DND-41 (cell line): ENCODE measurements at regions not wholly inside any gene's neighbourhood (a gene's known extent, or its start where the extent isn't known, plus 50 kb on each side); places are given as distances from the start of the nearest gene placed in this dataset.

Experiments used
- ATAC-seq: fragments of 200-7000 bp; cut with Tn5 transposase; 3 replicates; pipeline ENCODE4 v1.9.1; 2021; ENCODE audit warnings: low read depth; ENCODE audit not compliant: insufficient read depth
- DNase-seq: peaks from one replicate; pipeline ENCODE4 v3.0.0-alpha.2; 2020
- H2AFZ ChIP-seq: 2 replicates; pipeline ENCODE4 v1.6.0; 2012; ENCODE audit warnings: low read depth, low read length
- H3K27ac ChIP-seq: 2 replicates; pipeline ENCODE4 v1.5.1; 2012; ENCODE audit warnings: low read length, inconsistent platforms
- H3K27me3 ChIP-seq: fragments of 200-600 bp; sonication (generic); 2 replicates; pipeline ENCODE4 v1.6.0; 2012; ENCODE audit warnings: low read length, mild to moderate bottlenecking, inconsistent platforms; ENCODE audit not compliant: insufficient read depth, poor library complexity
- H3K36me3 ChIP-seq: 2 replicates; pipeline ENCODE4 v1.5.1; 2012; ENCODE audit warnings: low read length, inconsistent platforms; ENCODE audit not compliant: insufficient read depth
- H3K4me1 ChIP-seq: 2 replicates; pipeline ENCODE4 v1.5.1; 2012; ENCODE audit warnings: mild to moderate bottlenecking, low read length; ENCODE audit not compliant: insufficient read depth
- H3K4me2 ChIP-seq: 2 replicates; pipeline ENCODE4 v1.6.0; 2012; ENCODE audit warnings: mild to moderate bottlenecking, moderate library complexity, low read length, inconsistent platforms; ENCODE audit not compliant: insufficient read depth
- H3K4me3 ChIP-seq, 2 experiments: fragments of 200-600 bp in 1 of 2; shearing (Covaris generic) in 1 of 2; 2 replicates each; pipeline ENCODE4 v1.5.1; 2012 to 2016; ENCODE audit warnings: inconsistent platforms in 2 of 2, low read length in 2 of 2, mild to moderate bottlenecking in 2 of 2, low read depth in 1 of 2, moderate library complexity in 1 of 2
- H3K79me2 ChIP-seq: 2 replicates; pipeline ENCODE4 v1.6.0; 2012; ENCODE audit warnings: low read length, inconsistent platforms; ENCODE audit not compliant: insufficient read depth
- H3K9ac ChIP-seq: 2 replicates; pipeline ENCODE4 v1.6.0; 2012; ENCODE audit warnings: low read depth, mild to moderate bottlenecking, inconsistent platforms, low read length, moderate library complexity
- H3K9me3 ChIP-seq: 2 replicates; pipeline ENCODE4 v1.5.1; 2012; ENCODE audit warnings: low read length, moderate library complexity, mild to moderate bottlenecking, inconsistent platforms; ENCODE audit not compliant: insufficient read depth, severe bottlenecking
- H4K20me1 ChIP-seq: 2 replicates; pipeline ENCODE4 v1.6.0; 2012; ENCODE audit warnings: low read length; ENCODE audit not compliant: insufficient read depth
- CTCF ChIP-seq: IDR thresholded peaks from 2 replicates; pipeline ENCODE4 v1.5.1; 2012; ENCODE audit warnings: borderline replicate concordance, low read length, moderate library complexity, mild to moderate bottlenecking; ENCODE audit not compliant: poor library complexity, severe bottlenecking; ENCODE audit errors: extremely low read depth
- EZH2 ChIP-seq: IDR thresholded peaks from 3 replicates; pipeline ENCODE4 v1.6.1; 2012; ENCODE audit warnings: borderline replicate concordance, low read depth, mild to moderate bottlenecking, moderate library complexity, low read length, inconsistent platforms; ENCODE audit not compliant: severe bottlenecking

GRCh38 chr15:92724144-92724543, 68.6 kb upstream of the FAM174B start:
- H3K27ac ChIP-seq: no peak overlapping the region
- TF ChIP-seq EZH2 (no peak), CTCF (no peak)
- no peak overlapping the region for H3K9ac ChIP-seq
- peak; percentile 82 for ATAC-seq
- H3K4me2 ChIP-seq: no peak overlapping the region
- H3K36me3 ChIP-seq: no peaks in the 10 kb centered on the region
- H3K27me3 ChIP-seq: no peaks in the 10 kb centered on the region
- no peaks in the 10 kb centered on the region for H3K9me3 ChIP-seq
- no peaks in the 10 kb centered on the region for H4K20me1 ChIP-seq
- H3K4me3 ChIP-seq: no peak overlapping the region
- DNase-seq: peak; percentile 43
- no peaks in the 10 kb centered on the region for H3K79me2 ChIP-seq
- no peak overlapping the region for H2AFZ ChIP-seq
- H3K4me1 ChIP-seq: peaks cover 6% of the 10 kb centered on the region

GRCh38 chr15:92725171-92725570, 69.6 kb upstream of the FAM174B start:
- Histone ChIP-seq H3K4me2 (no peak overlapping the region), H2AFZ (no peak overlapping the region), H3K36me3 (no peaks in the 10 kb centered on the region), H3K79me2 (no peaks in the 10 kb centered on the region), H3K9me3 (no peaks in the 10 kb centered on the region), H3K4me3 (no peak overlapping the region), H3K27me3 (no peaks in the 10 kb centered on the region), H3K4me1 (peaks cover 6% of the 10 kb centered on the region), H3K9ac (no peak overlapping the region), H4K20me1 (no peaks in the 10 kb centered on the region), H3K27ac (no peak overlapping the region)
- no peak for TF ChIP-seq CTCF
- TF ChIP-seq EZH2: no peak
- DNase-seq (no peak), ATAC-seq (no peak)

GRCh38 chr15:92728266-92728665, 72.7 kb upstream of the FAM174B start:
- Histone ChIP-seq H3K27me3 (no peaks in the 10 kb centered on the region), H4K20me1 (no peaks in the 10 kb centered on the region), H3K9ac (no peak overlapping the region), H3K4me2 (no peak overlapping the region), H2AFZ (no peak overlapping the region), H3K79me2 (no peaks in the 10 kb centered on the region), H3K36me3 (no peaks in the 10 kb centered on the region), H3K9me3 (no peaks in the 10 kb centered on the region), H3K4me3 (no peak overlapping the region), H3K27ac (no peak overlapping the region), H3K4me1 (peaks cover 6% of the 10 kb centered on the region)
- no peak for DNase-seq
- no peak for ATAC-seq
- TF ChIP-seq EZH2 (no peak), CTCF (no peak)
